ENCODE measurements at regions not wholly inside any gene's neighbourhood (a gene's known extent, or its start where the extent isn't known, plus 50 kb on each side); places are given as distances from the start of the nearest gene placed in this dataset.

DNA sequence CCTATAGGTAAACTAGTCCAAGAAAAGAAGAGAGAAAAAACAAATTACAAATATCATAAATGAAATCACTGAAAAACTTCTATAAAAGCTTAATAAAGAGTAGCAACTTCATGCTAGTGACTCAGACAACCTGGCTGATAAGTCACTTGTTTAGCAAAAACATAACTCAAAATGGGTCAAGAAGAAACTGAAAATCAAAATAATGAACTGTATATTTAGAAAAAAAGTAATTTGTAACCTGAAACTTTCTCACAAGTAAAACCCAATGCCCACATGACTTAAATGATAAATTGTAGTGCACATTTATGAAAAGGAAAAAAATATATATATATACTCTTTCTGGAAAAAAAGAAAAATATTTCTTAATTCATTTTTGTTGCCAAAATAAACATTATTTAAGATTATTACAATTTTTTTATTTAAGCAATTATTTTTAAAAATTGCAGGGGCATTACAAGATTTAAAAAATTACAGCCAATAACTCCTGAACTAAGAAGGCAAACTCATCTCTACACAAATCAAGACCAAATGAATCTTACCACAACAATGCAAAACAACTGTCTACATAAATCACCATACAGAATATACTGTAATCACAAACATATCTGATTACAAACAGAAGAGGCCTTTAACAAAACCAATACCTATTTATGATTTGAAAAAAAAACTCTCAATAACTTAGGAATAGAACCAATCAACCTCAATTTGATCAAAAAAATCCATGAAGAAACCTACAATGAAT, 406.3 kb downstream of the CDH7 start:
- CTCF ChIA-PET, result interaction anchor here (0.6 kb wide), 2 partner anchors 20 to 83 kb away, joined by 4 to 8 read pairs; no protein-coding TSS in a partner anchor
- intact Hi-C loops (cut with micrococcal nuclease), result no loop called here
- H3K27ac Mint-ChIP-seq (ENCODE audit: low read depth, unreplicated experiment), result no peak overlapping the region
- no peaks in the 10 kb centered on the region for H3K4me1 Mint-ChIP-seq (ENCODE audit: insufficient read depth, unreplicated experiment)
- BruUV-seq (replicated peaks), result no TSS peak
- DNase-seq (ENCODE audit: unreplicated experiment), result no peak
- H3K36me3 Mint-ChIP-seq (ENCODE audit: insufficient read depth, unreplicated experiment), result no peaks in the 10 kb centered on the region
- H3K4me3 Mint-ChIP-seq (ENCODE audit: unreplicated experiment), result no peak overlapping the region
- no peaks in the 10 kb centered on the region for H3K9me3 Mint-ChIP-seq (ENCODE audit: unreplicated experiment)
- TF ChIP-seq, protein P1, sequence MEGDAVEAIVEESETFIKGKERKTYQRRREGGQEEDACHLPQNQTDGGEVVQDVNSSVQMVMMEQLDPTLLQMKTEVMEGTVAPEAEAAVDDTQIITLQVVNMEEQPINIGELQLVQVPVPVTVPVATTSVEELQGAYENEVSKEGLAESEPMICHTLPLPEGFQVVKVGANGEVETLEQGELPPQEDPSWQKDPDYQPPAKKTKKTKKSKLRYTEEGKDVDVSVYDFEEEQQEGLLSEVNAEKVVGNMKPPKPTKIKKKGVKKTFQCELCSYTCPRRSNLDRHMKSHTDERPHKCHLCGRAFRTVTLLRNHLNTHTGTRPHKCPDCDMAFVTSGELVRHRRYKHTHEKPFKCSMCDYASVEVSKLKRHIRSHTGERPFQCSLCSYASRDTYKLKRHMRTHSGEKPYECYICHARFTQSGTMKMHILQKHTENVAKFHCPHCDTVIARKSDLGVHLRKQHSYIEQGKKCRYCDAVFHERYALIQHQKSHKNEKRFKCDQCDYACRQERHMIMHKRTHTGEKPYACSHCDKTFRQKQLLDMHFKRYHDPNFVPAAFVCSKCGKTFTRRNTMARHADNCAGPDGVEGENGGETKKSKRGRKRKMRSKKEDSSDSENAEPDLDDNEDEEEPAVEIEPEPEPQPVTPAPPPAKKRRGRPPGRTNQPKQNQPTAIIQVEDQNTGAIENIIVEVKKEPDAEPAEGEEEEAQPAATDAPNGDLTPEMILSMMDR (IDR thresholded peaks at IDR 0.05; ENCODE audit: unreplicated experiment), result no peak
- H3K27me3 Mint-ChIP-seq (ENCODE audit: insufficient read depth, unreplicated experiment), result peaks cover 42% of the 10 kb centered on the region
- POLR2A ChIA-PET, result no interaction called here

DNA sequence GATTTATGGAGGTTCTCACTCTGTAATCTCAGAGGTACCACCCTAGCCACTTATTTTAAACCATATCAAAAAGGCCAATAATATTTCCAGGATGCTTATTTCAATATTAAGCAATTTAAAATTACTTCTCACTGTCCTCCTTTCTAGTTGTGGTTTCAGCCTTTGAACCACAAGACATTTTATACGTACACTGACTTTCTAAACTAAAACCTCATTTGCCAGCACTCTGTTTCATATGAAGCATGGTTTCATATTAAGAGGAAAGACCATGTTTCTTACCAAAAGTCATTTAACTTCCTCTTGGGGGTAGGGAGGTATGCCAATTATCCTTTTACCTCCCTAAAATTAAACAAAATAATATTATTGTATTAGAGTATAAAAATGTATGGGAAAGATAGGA, 399.8 kb downstream of the CDH7 start:
- POLR2A ChIA-PET, result interaction anchor here (0.6 kb wide), 1 partner anchor 1061 kb away, joined by 3 read pairs; no protein-coding TSS in a partner anchor
- DNase-seq (ENCODE audit: unreplicated experiment), result no peak
- H3K4me1 Mint-ChIP-seq (ENCODE audit: insufficient read depth, unreplicated experiment), result no peaks in the 10 kb centered on the region
- no peak overlapping the region for H3K27ac Mint-ChIP-seq (ENCODE audit: low read depth, unreplicated experiment)
- intact Hi-C loops (cut with micrococcal nuclease), result no loop called here
- BruUV-seq (replicated peaks), result no TSS peak
- TF ChIP-seq, protein P1 (IDR thresholded peaks at IDR 0.05; ENCODE audit: unreplicated experiment), result no peak
- no peak overlapping the region for H3K4me3 Mint-ChIP-seq (ENCODE audit: unreplicated experiment)
- peaks cover 43% of the 10 kb centered on the region for H3K27me3 Mint-ChIP-seq (ENCODE audit: insufficient read depth, unreplicated experiment)
- no peaks in the 10 kb centered on the region for H3K9me3 Mint-ChIP-seq (ENCODE audit: unreplicated experiment)
- H3K36me3 Mint-ChIP-seq (ENCODE audit: insufficient read depth, unreplicated experiment), result no peaks in the 10 kb centered on the region
- CTCF ChIA-PET, result no interaction called here

DNA sequence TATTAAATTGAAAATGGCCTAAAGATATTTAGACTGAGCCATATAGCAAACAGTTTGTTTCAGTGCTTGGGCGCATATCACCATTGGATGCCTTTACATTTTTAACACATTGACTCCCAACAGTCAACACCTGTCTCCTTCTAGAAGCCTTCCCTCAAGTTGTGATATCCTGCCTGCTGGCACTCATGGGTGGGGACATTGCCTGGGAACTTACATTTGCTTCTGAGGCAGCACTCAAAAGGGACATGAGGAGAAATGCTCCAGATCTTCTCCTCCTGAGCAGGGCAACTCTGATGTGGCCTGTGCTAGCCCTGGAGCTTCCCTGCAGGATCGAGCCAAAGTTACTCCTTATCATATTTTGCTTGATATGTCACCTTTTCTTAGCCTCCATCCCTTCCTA, 392.2 kb downstream of the CDH7 start:
- CTCF ChIA-PET, result no interaction called here
- TF ChIP-seq, protein P1 (IDR thresholded peaks at IDR 0.05; ENCODE audit: unreplicated experiment), result no peak
- no TSS peak for BruUV-seq (replicated peaks)
- no peaks in the 10 kb centered on the region for H3K9me3 Mint-ChIP-seq (ENCODE audit: unreplicated experiment)
- DNase-seq (ENCODE audit: unreplicated experiment), result no peak
- H3K27ac Mint-ChIP-seq (ENCODE audit: low read depth, unreplicated experiment), result no peak overlapping the region
- H3K27me3 Mint-ChIP-seq (ENCODE audit: insufficient read depth, unreplicated experiment), result peaks cover 8% of the 10 kb centered on the region
- H3K36me3 Mint-ChIP-seq (ENCODE audit: insufficient read depth, unreplicated experiment), result no peaks in the 10 kb centered on the region
- intact Hi-C loops (cut with micrococcal nuclease), result no loop called here
- POLR2A ChIA-PET, result no interaction called here
- H3K4me1 Mint-ChIP-seq (ENCODE audit: insufficient read depth, unreplicated experiment), result no peaks in the 10 kb centered on the region
- H3K4me3 Mint-ChIP-seq (ENCODE audit: unreplicated experiment), result no peak overlapping the region

DNA sequence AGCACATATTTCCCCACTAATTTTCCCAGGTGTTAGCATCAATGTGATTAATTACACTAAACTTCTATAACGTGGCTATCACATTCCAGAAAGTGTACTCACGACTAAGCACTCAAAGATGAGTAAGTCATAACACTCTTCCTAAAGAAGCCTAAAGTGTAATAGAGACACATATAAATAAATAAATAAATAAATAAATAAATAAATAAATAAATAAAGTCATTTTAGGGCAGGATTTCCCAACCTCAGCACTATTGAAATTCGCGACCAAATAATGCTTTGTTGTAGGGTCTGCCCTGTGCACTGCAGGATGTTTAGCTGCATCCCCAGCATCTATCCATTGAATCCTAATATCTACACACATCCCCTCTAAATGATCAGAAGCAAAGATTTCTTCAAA, 390.9 kb downstream of the CDH7 start:
- POLR2A ChIA-PET, result no interaction called here
- Mint-ChIP-seq H3K36me3 (ENCODE audit: insufficient read depth, unreplicated experiment) (no peaks in the 10 kb centered on the region), H3K4me3 (ENCODE audit: unreplicated experiment) (no peak overlapping the region), H3K27me3 (ENCODE audit: insufficient read depth, unreplicated experiment) (peaks cover 12% of the 10 kb centered on the region), H3K4me1 (ENCODE audit: insufficient read depth, unreplicated experiment) (no peaks in the 10 kb centered on the region), H3K27ac (ENCODE audit: low read depth, unreplicated experiment) (no peak overlapping the region), H3K9me3 (ENCODE audit: unreplicated experiment) (no peaks in the 10 kb centered on the region)
- no peak for DNase-seq (ENCODE audit: unreplicated experiment)
- CTCF ChIA-PET, result no interaction called here
- no TSS peak for BruUV-seq (replicated peaks)
- intact Hi-C loops (cut with micrococcal nuclease), result no loop called here
- TF ChIP-seq, protein P1 (IDR thresholded peaks at IDR 0.05; ENCODE audit: unreplicated experiment), result no peak
